ENCODE measurements at regions not wholly inside any gene's neighbourhood (a gene's known extent, or its start where the extent isn't known, plus 50 kb on each side); places are given as distances from the start of the nearest gene placed in this dataset.

- H3K27ac ChIP-seq (ENCODE audit: insufficient read depth, low read length) = no peak overlapping the region
- ATAC-seq (ENCODE audit: low read depth) (no peak), DNase-seq (no peak)
- H3K27me3 ChIP-seq (ENCODE audit: control insufficient read depth, insufficient read depth, low read length) = no peaks in the 10 kb centered on the region
- no peak overlapping the region for H2BK15ac ChIP-seq (ENCODE audit: low read depth, low read length)
- no peak overlapping the region for H2AK5ac ChIP-seq (ENCODE audit: low read depth, low read length)
- no peak overlapping the region for H3K4me3 ChIP-seq (ENCODE audit: insufficient read depth, low read depth, low read length)
- POLR2A ChIA-PET (ENCODE audit: unreplicated experiment) = no interaction called here
- H3K23ac ChIP-seq (ENCODE audit: low read depth, low read length) = no peak overlapping the region
- H2AFZ ChIP-seq (replicated peaks; ENCODE audit: low read length, poor library complexity) = no peak overlapping the region
- no peak for TF ChIP-seq MXI1 (IDR thresholded peaks at IDR 0.05; ENCODE audit: borderline replicate concordance, low read depth, low read length)
- TF ChIP-seq ELK1 (IDR thresholded peaks at IDR 0.05; ENCODE audit: borderline replicate concordance, low read depth, low read length) = no peak
- no peak for TF ChIP-seq NFE2L2 (IDR thresholded peaks at IDR 0.05; ENCODE audit: low read depth, low read length)
- H4K91ac ChIP-seq (ENCODE audit: insufficient read depth, low read depth, low read length) = no peak overlapping the region
- no peak overlapping the region for H4K5ac ChIP-seq (ENCODE audit: low read depth, low read length)
- no peaks in the 10 kb centered on the region for H3K36me3 ChIP-seq (ENCODE audit: control insufficient read depth, insufficient read depth, low read length)
- CTCF ChIA-PET = no interaction called here
- BruUV-seq (replicated peaks) = no TSS peak
- dilution Hi-C loops (cut with HindIII; ENCODE audit: low sequenced_read_pairs, unreplicated experiment) = no loop called here
- peaks cover 5% of the 10 kb centered on the region for H3K9me3 ChIP-seq (ENCODE audit: control insufficient read depth, insufficient read depth, low read length)
- no peak overlapping the region for H4K8ac ChIP-seq (ENCODE audit: low read depth in 2 of 2, low read length in 2 of 2)
- in situ Hi-C loops (cut with MboI; ENCODE audit: low sequenced_read_pairs) = no loop called here
- intact Hi-C loops (cut with micrococcal nuclease) = no loop called here
- no peak overlapping the region for H3K4me2 ChIP-seq (ENCODE audit: low read depth, low read length)
- H3K9me1 ChIP-seq (ENCODE audit: insufficient read depth, low read length) = no peaks in the 10 kb centered on the region
- H2BK5ac ChIP-seq (ENCODE audit: low read depth, low read length, poor library complexity, severe bottlenecking) = no peak overlapping the region
- H3K4me1 ChIP-seq (ENCODE audit: control insufficient read depth, insufficient read depth, low read length) = no peaks in the 10 kb centered on the region
- WGBS, 2 experiments (ENCODE audit: extremely low coverage in 2 of 2, insufficient read length in 1 of 2) = no CpG with 5 or more reads among the region's 4 CpGs
- H3K79me1 ChIP-seq (ENCODE audit: low read depth in 1 of 2, low read length in 2 of 2) = no peaks in the 10 kb centered on the region
- no peak overlapping the region for H2BK120ac ChIP-seq (ENCODE audit: low read depth, low read length)
- no peak overlapping the region for H3K4ac ChIP-seq (ENCODE audit: low read depth, low read length)
- no peaks in the 10 kb centered on the region for H4K20me1 ChIP-seq (ENCODE audit: insufficient read depth, low read length)
- no peak overlapping the region for H3K9ac ChIP-seq (ENCODE audit: low read depth, low read length)
- no peak overlapping the region for H2BK20ac ChIP-seq (ENCODE audit: low read depth, low read length)
- no peak overlapping the region for H3K56ac ChIP-seq (ENCODE audit: extremely low read depth, insufficient read depth, low read length)
- no peak overlapping the region for H3K18ac ChIP-seq (ENCODE audit: low read depth, low read length)
- no peak overlapping the region for H2AK9ac ChIP-seq (replicated peaks; ENCODE audit: low read depth, low read length, poor library complexity)
- no peak overlapping the region for H3K14ac ChIP-seq (replicated peaks; ENCODE audit: low read depth, low read length)
These were observed 462.4 kb downstream of the TLL1 start for GRCh38 chr4:166335256-166335938.

All from IMR-90 (cell line).